H1 (cell line): ENCODE measurements at regions not wholly inside any gene's neighbourhood (a gene's known extent, or its start where the extent isn't known, plus 50 kb on each side); places are given as distances from the start of the nearest gene placed in this dataset.

ENCODE experiments used
- CTCF ChIA-PET: fragments of 300-600 bp; sonication (Branson Sonifier 250); formaldehyde crosslinking; loops from one replicate; lab custom pipeline; 2021; ENCODE audit not compliant: partially characterized antibody; lab: Charles Lee
- POLR2A ChIA-PET: fragments of 300-600 bp; sonication (Branson Sonifier 250); formaldehyde crosslinking; loops from one replicate; lab custom pipeline; 2021; ENCODE audit warnings: inconsistent platforms; ENCODE audit not compliant: partially characterized antibody; lab: Charles Lee
- DNase-seq, 2 experiments: peaks; one replicate each; pipeline versions ENCODE4 v3.0.0 to v3.0.0-alpha.2; 2010 to 2022; ENCODE audit warnings: low spot score in 2 of 2, low read depth in 1 of 2, mixed read lengths in 1 of 2
- FAIRE-seq: peaks from 2 replicates; lab custom pipeline; 2011; peaks lifted over from hg19 to GRCh38; lab: Jason Lieb, UNC
- H2AFZ ChIP-seq: 2 replicates; pipeline ENCODE4 v1.8.1; 2012; ENCODE audit warnings: low read length, inconsistent platforms
- H2AK5ac ChIP-seq: 2 replicates; pipeline ENCODE4 v1.6.1; 2013; ENCODE audit warnings: low read depth, low read length
- H2BK120ac ChIP-seq: replicated peaks from 2 replicates; pipeline ENCODE3; 2013; ENCODE audit warnings: low read depth, low read length, inconsistent platforms
- H2BK12ac ChIP-seq: 2 replicates; pipeline ENCODE4 v1.6.1; 2013; ENCODE audit warnings: low read depth, low read length
- H2BK15ac ChIP-seq: 2 replicates; pipeline ENCODE4 v1.6.1; 2013; ENCODE audit warnings: low read length
- H2BK20ac ChIP-seq: 2 replicates; pipeline ENCODE4 v1.6.1; 2013; ENCODE audit warnings: low read length
- H2BK5ac ChIP-seq: 2 replicates; pipeline ENCODE4 v1.6.1; 2013; ENCODE audit warnings: low read depth, low read length
- H3K14ac ChIP-seq: 2 replicates; pipeline ENCODE4 v1.6.1; 2013; ENCODE audit warnings: inconsistent platforms; ENCODE audit not compliant: insufficient read length
- H3K18ac ChIP-seq: 2 replicates; pipeline ENCODE4 v1.6.1; 2013; ENCODE audit warnings: low read length; ENCODE audit errors: extremely low read depth
- H3K23ac ChIP-seq: 2 replicates; pipeline ENCODE4 v1.6.1; 2013; ENCODE audit warnings: inconsistent platforms; ENCODE audit not compliant: insufficient read length
- H3K23me2 ChIP-seq: 2 replicates; pipeline ENCODE4 v1.6.1; 2013; ENCODE audit warnings: low read depth, low read length
- H3K27ac ChIP-seq: 2 replicates; pipeline ENCODE4 v1.6.1; 2011; ENCODE audit warnings: low read depth, low read length, inconsistent platforms
- H3K27me3 ChIP-seq, 4 experiments: replicated peaks in 1 of 4; 1 replicate in 1 of 4; 2 replicates in 3 of 4; pipeline versions ENCODE4 v1.6.1 to v1.8.1; 2011 to 2013; ENCODE audit warnings: low read length in 3 of 4, mild to moderate bottlenecking in 3 of 4, inconsistent platforms in 2 of 4, mixed read lengths in 2 of 4, moderate library complexity in 1 of 4; ENCODE audit not compliant: control insufficient read depth in 3 of 4, insufficient read depth in 3 of 4; ENCODE audit errors: extremely low read depth in 1 of 4
- H3K36me3 ChIP-seq, 4 experiments: 2 replicates each; pipeline versions ENCODE4 v1.6.1 to v1.8.1; 2011 to 2013; ENCODE audit warnings: mild to moderate bottlenecking in 4 of 4, low read length in 3 of 4, moderate library complexity in 2 of 4, control low read depth in 1 of 4, inconsistent platforms in 1 of 4; ENCODE audit not compliant: insufficient read depth in 4 of 4, control insufficient read depth in 2 of 4
- H3K4ac ChIP-seq: replicated peaks from 2 replicates; pipeline ENCODE3; 2013; ENCODE audit warnings: low read length, low read depth, mixed read lengths, inconsistent platforms; ENCODE audit not compliant: insufficient read length
- H3K4me1 ChIP-seq, 4 experiments: replicated peaks in 1 of 4; 1 replicate in 1 of 4; 2 replicates in 3 of 4; pipeline versions ENCODE4 v1.6.1 to v1.8.1; 2011 to 2013; ENCODE audit warnings: low read length in 3 of 4, inconsistent platforms in 2 of 4, mixed read lengths in 1 of 4; ENCODE audit not compliant: insufficient read depth in 4 of 4, control insufficient read depth in 3 of 4
- H3K4me2 ChIP-seq, 2 experiments: 2 replicates each; pipeline versions ENCODE4 v1.6.1 to v1.8.1; 2011 to 2013; ENCODE audit warnings: low read depth in 2 of 2, low read length in 2 of 2, control low read depth in 1 of 2, inconsistent platforms in 1 of 2, mild to moderate bottlenecking in 1 of 2; ENCODE audit not compliant: insufficient read depth in 1 of 2
- H3K4me3 ChIP-seq, 4 experiments: fragments of 200-600, 300-600 bp in 1 of 4; sonication (generic), shearing (Covaris generic), sonication (Bioruptor Twin) in 1 of 4; 2 replicates each; pipeline versions ENCODE4 v1.5.1 to v1.8.1; 2011 to 2016; ENCODE audit warnings: low read length in 4 of 4, low read depth in 3 of 4, control low read depth in 2 of 4, inconsistent platforms in 2 of 4, mild to moderate bottlenecking in 2 of 4, mixed read lengths in 1 of 4, moderate library complexity in 1 of 4; ENCODE audit not compliant: insufficient read depth in 2 of 4; ENCODE audit errors: extremely low read depth in 1 of 4
- H3K56ac ChIP-seq: replicated peaks from 2 replicates; pipeline ENCODE3; 2013; ENCODE audit warnings: low read depth, mild to moderate bottlenecking, mixed read lengths, low read length, inconsistent platforms; ENCODE audit not compliant: insufficient read length
- H3K79me1 ChIP-seq: 2 replicates; pipeline ENCODE4 v1.6.1; 2013; ENCODE audit warnings: low read depth, low read length, control low read depth
- H3K79me2 ChIP-seq, 2 experiments: 2 replicates each; pipeline versions ENCODE4 v1.6.1 to v1.8.1; 2012 to 2013; ENCODE audit warnings: low read length in 2 of 2, mild to moderate bottlenecking in 2 of 2, inconsistent platforms in 1 of 2; ENCODE audit not compliant: insufficient read depth in 2 of 2, control insufficient read depth in 1 of 2
- H3K9ac ChIP-seq, 4 experiments: replicated peaks in 1 of 4; 1 replicate in 1 of 4; 2 replicates in 3 of 4; pipeline versions ENCODE4 v1.6.1 to v1.8.1; 2011 to 2013; ENCODE audit warnings: low read depth in 3 of 4, low read length in 3 of 4, control low read depth in 2 of 4, mild to moderate bottlenecking in 2 of 4, moderate library complexity in 2 of 4, inconsistent platforms in 1 of 4; ENCODE audit errors: extremely low read depth in 1 of 4
- H3K9me3 ChIP-seq, 2 experiments: 2 replicates each; pipeline versions ENCODE4 v1.6.1 to v1.8.1; 2012 to 2013; ENCODE audit warnings: mild to moderate bottlenecking in 2 of 2, moderate library complexity in 2 of 2, control low read depth in 1 of 2, inconsistent platforms in 1 of 2, low read depth in 1 of 2, low read length in 1 of 2, mixed read lengths in 1 of 2; ENCODE audit not compliant: insufficient read depth in 2 of 2
- H4K20me1 ChIP-seq, 2 experiments: replicated peaks in 1 of 2; 2 replicates each; pipeline versions ENCODE3 to v1.8.1; 2011 to 2013; ENCODE audit warnings: inconsistent platforms in 2 of 2, low read length in 2 of 2, mild to moderate bottlenecking in 1 of 2; ENCODE audit not compliant: insufficient read depth in 2 of 2, control insufficient read depth in 1 of 2
- H4K5ac ChIP-seq: 2 replicates; pipeline ENCODE4 v1.6.1; 2013; ENCODE audit warnings: low read length, low read depth, mixed read lengths, inconsistent platforms; ENCODE audit not compliant: insufficient read length
- H4K8ac ChIP-seq: 2 replicates; pipeline ENCODE4 v1.8.0; 2013; ENCODE audit warnings: mild to moderate bottlenecking, moderate library complexity, low read length, inconsistent platforms; ENCODE audit not compliant: insufficient read depth; ENCODE audit errors: extremely low read depth
- H4K91ac ChIP-seq: replicated peaks from 2 replicates; pipeline ENCODE3; 2013; ENCODE audit warnings: low read length, mixed read lengths, inconsistent platforms; ENCODE audit not compliant: insufficient read length
- ASH2L ChIP-seq: fragments of 200-600, 300-600 bp; sonication (generic); IDR thresholded peaks from one replicate; pipeline ENCODE4 v1.7.1; 2017; ENCODE audit warnings: low read length
- ATF2 ChIP-seq: IDR thresholded peaks from 2 replicates; pipeline ENCODE4 v1.6.1; 2012; ENCODE audit warnings: low read length, inconsistent platforms
- RBBP5 ChIP-seq: IDR thresholded peaks from 2 replicates; pipeline ENCODE4 v1.7.1; 2012; ENCODE audit warnings: low read depth, mild to moderate bottlenecking, inconsistent platforms, low read length, moderate library complexity, borderline replicate concordance
- SUZ12 ChIP-seq: fragments of 200-600 bp; sonication (generic); IDR thresholded peaks from 2 replicates; pipeline ENCODE4 v1.6.1; 2012; ENCODE audit warnings: mild to moderate bottlenecking, inconsistent platforms, low read length, moderate library complexity, mixed read lengths
- ZNF274 ChIP-seq: IDR thresholded peaks from 2 replicates; pipeline ENCODE4 v1.7.0; 2012; ENCODE audit warnings: low read length, borderline replicate concordance; ENCODE audit errors: extremely low read depth
- WGBS, 2 experiments: shearing (Covaris generic) in 1 of 2; methylation state at CpG; one replicate each; pipeline versions ENCODE4 v1.1.6 to v1.1.7; 2013 to 2015; ENCODE audit warnings: low lambda C conversion rate in 2 of 2, mixed read lengths in 2 of 2, inconsistent platforms in 1 of 2, low coverage in 1 of 2, missing lambda C conversion rate in 1 of 2; ENCODE audit not compliant: insufficient replicate concordance in 2 of 2, insufficient coverage in 1 of 2, insufficient read length in 1 of 2; ENCODE audit errors: extremely low coverage in 1 of 2, missing lambda C conversion rate in 1 of 2; 5-methylcytosine and 5-hydroxymethylcytosine counted together

- no peak overlapping the region for H3K27ac ChIP-seq
- no peaks in the 10 kb centered on the region for H4K20me1 ChIP-seq
- no peak overlapping the region for H2BK5ac ChIP-seq
- no peak overlapping the region for H4K91ac ChIP-seq
- H2BK20ac ChIP-seq: no peak overlapping the region
- FAIRE-seq: no peak
- H3K9ac ChIP-seq: 0 out of 7 replicates have a peak overlapping the region, but pooled peaks of 1 of the 4 experiments have one; percentile 19
- H3K9me3 ChIP-seq: no peaks in the 10 kb centered on the region
- WGBS, 2 experiments: 86% methylated on average over 7 of the region's 7 CpGs; no CpG with 5 or more reads in 1 of the 2 experiments
- no peak overlapping the region for H3K23ac ChIP-seq
- H3K56ac ChIP-seq: no peak overlapping the region
- H4K5ac ChIP-seq: no peak overlapping the region
- CTCF ChIA-PET: interaction anchor here (0.8 to 1.4 kb wide), 5 partner anchors 14 to 344 kb away, joined by 3 to 7 read pairs (median 4); no protein-coding TSS in a partner anchor
- no peaks in the 10 kb centered on the region for H3K23me2 ChIP-seq
- no peak overlapping the region for H3K4ac ChIP-seq
- no peaks in the 10 kb centered on the region for H3K36me3 ChIP-seq
- no peaks in the 10 kb centered on the region for H3K79me1 ChIP-seq
- H2BK12ac ChIP-seq: no peak overlapping the region
- H2AK5ac ChIP-seq: no peak overlapping the region
- POLR2A ChIA-PET: no interaction called here
- H3K18ac ChIP-seq: no peak overlapping the region
- H3K14ac ChIP-seq: no peak overlapping the region
- H3K79me2 ChIP-seq: no peaks in the 10 kb centered on the region
- TF ChIP-seq ZNF274: no peak
- TF ChIP-seq SUZ12: no peak
- no peak for TF ChIP-seq ASH2L
- TF ChIP-seq ATF2: no peak
- no peak for TF ChIP-seq RBBP5
- TF ChIP-seq, all 59 proteins: peak for 0
- no peak overlapping the region for H2AFZ ChIP-seq
- H3K4me2 ChIP-seq: no peak overlapping the region
- no peak overlapping the region for H4K8ac ChIP-seq
- H2BK15ac ChIP-seq: no peak overlapping the region
- no peak overlapping the region for H2BK120ac ChIP-seq
- no peak overlapping the region for H3K4me3 ChIP-seq
- peaks cover 3 to 7% (median 5%) of the 10 kb centered on the region in 4 experiments; a peak in 5 of 7 replicates for H3K4me1 ChIP-seq
- no peak for DNase-seq
- H3K27me3 ChIP-seq: no peaks in the 10 kb centered on the region; a peak in 1 of 7 replicates
These were observed 59.2 kb upstream of the KIRREL3 start for GRCh38 chr11:127059750-127060149.
